ENCODE measurements at regions not wholly inside any gene's neighbourhood (a gene's known extent, or its start where the extent isn't known, plus 50 kb on each side); places are given as distances from the start of the nearest gene placed in this dataset.

GRCh38 chr4:14615671-14616070 is 386.6 kb upstream of the CPEB2 start:
- Histone ChIP-seq H3K4me3 (ENCODE audit: low read length) (no peak overlapping the region), H4K20me1 (ENCODE audit: low read length) (no peaks in the 10 kb centered on the region), H3K27me3 (ENCODE audit: low read length) (no peaks in the 10 kb centered on the region), H3K4me2 (ENCODE audit: low read length) (no peak overlapping the region), H3K9me2 (replicated peaks; ENCODE audit: low read length) (no peaks in the 10 kb centered on the region), H3F3A (ENCODE audit: low read length, unreplicated experiment) (no peaks in the 10 kb centered on the region), H3K79me2 (ENCODE audit: low read length) (no peaks in the 10 kb centered on the region), H2AFZ (ENCODE audit: low read length) (no peak overlapping the region), H3K9ac (ENCODE audit: low read length) (no peak overlapping the region), H3K4me1 (ENCODE audit: insufficient read depth, low read length) (no peaks in the 10 kb centered on the region), H3K36me3 (ENCODE audit: low read depth, low read length) (no peaks in the 10 kb centered on the region), H3K27ac (ENCODE audit: low read length) (no peak overlapping the region), H3K9me3 (ENCODE audit: low read length) (no peaks in the 10 kb centered on the region)
- CTCF ChIA-PET: no interaction called here
- TF ChIP-seq CTCF (conservative IDR thresholded peaks at IDR 0.05; ENCODE audit: low read depth, low read length): no peak
- no peak for TF ChIP-seq EZH2phosphoT487 (IDR thresholded peaks at IDR 0.05; ENCODE audit: borderline replicate concordance, low read length)
- no peak for TF ChIP-seq EZH2 (IDR thresholded peaks at IDR 0.05; ENCODE audit: low read length, unreplicated experiment)
- intact Hi-C loops (cut with micrococcal nuclease): no loop called here
- no peak for ATAC-seq
- no peak for DNase-seq
- POLR2A ChIA-PET (ENCODE audit: unreplicated experiment): no interaction called here
- no TSS peak for BruUV-seq (replicated peaks)

GRCh38 chr4:14620567-14621141 is 381.6 kb upstream of the CPEB2 start:
- Histone ChIP-seq H3K9me2 (replicated peaks; ENCODE audit: low read length) (no peaks in the 10 kb centered on the region), H3K79me2 (ENCODE audit: low read length) (no peaks in the 10 kb centered on the region), H3K27me3 (ENCODE audit: low read length) (no peaks in the 10 kb centered on the region), H3K4me3 (ENCODE audit: low read length) (no peak overlapping the region), H3K27ac (ENCODE audit: low read length) (no peak overlapping the region), H2AFZ (ENCODE audit: low read length) (no peak overlapping the region), H3K4me1 (ENCODE audit: insufficient read depth, low read length) (no peaks in the 10 kb centered on the region), H3K4me2 (ENCODE audit: low read length) (no peak overlapping the region), H3K9ac (ENCODE audit: low read length) (no peak overlapping the region), H3K36me3 (ENCODE audit: low read depth, low read length) (no peaks in the 10 kb centered on the region), H3K9me3 (ENCODE audit: low read length) (no peaks in the 10 kb centered on the region), H3F3A (ENCODE audit: low read length, unreplicated experiment) (no peaks in the 10 kb centered on the region), H4K20me1 (ENCODE audit: low read length) (no peaks in the 10 kb centered on the region)
- intact Hi-C loops (cut with micrococcal nuclease): no loop called here
- TF ChIP-seq CTCF (conservative IDR thresholded peaks at IDR 0.05; ENCODE audit: low read depth, low read length) (no peak), EZH2 (IDR thresholded peaks at IDR 0.05; ENCODE audit: low read length, unreplicated experiment) (no peak), EZH2phosphoT487 (IDR thresholded peaks at IDR 0.05; ENCODE audit: borderline replicate concordance, low read length) (no peak)
- ATAC-seq (no peak), DNase-seq (no peak)
- no TSS peak for BruUV-seq (replicated peaks)
- ChIA-PET POLR2A (ENCODE audit: unreplicated experiment) (no interaction called here), CTCF (no interaction called here)

GRCh38 chr4:14621731-14622463 is 380.4 kb upstream of the CPEB2 start:
- no peak for DNase-seq
- Histone ChIP-seq H3K4me2 (ENCODE audit: low read length) (no peak overlapping the region), H3K4me3 (ENCODE audit: low read length) (no peak overlapping the region), H3K27ac (ENCODE audit: low read length) (no peak overlapping the region), H3K36me3 (ENCODE audit: low read depth, low read length) (no peaks in the 10 kb centered on the region), H4K20me1 (ENCODE audit: low read length) (no peaks in the 10 kb centered on the region), H3F3A (ENCODE audit: low read length, unreplicated experiment) (no peaks in the 10 kb centered on the region), H3K27me3 (ENCODE audit: low read length) (no peaks in the 10 kb centered on the region), H3K9me3 (ENCODE audit: low read length) (no peaks in the 10 kb centered on the region), H3K79me2 (ENCODE audit: low read length) (no peaks in the 10 kb centered on the region), H3K9me2 (replicated peaks; ENCODE audit: low read length) (no peaks in the 10 kb centered on the region), H3K4me1 (ENCODE audit: insufficient read depth, low read length) (no peaks in the 10 kb centered on the region), H3K9ac (ENCODE audit: low read length) (no peak overlapping the region), H2AFZ (ENCODE audit: low read length) (no peak overlapping the region)
- TF ChIP-seq EZH2 (IDR thresholded peaks at IDR 0.05; ENCODE audit: low read length, unreplicated experiment) (no peak), EZH2phosphoT487 (IDR thresholded peaks at IDR 0.05; ENCODE audit: borderline replicate concordance, low read length) (no peak), CTCF (conservative IDR thresholded peaks at IDR 0.05; ENCODE audit: low read depth, low read length) (no peak)
- intact Hi-C loops (cut with micrococcal nuclease): no loop called here
- no TSS peak for BruUV-seq (replicated peaks)
- POLR2A ChIA-PET (ENCODE audit: unreplicated experiment): no interaction called here
- CTCF ChIA-PET: no interaction called here
- ATAC-seq: no peak
